ENCODE measurements at regions not wholly inside any gene's neighbourhood (a gene's known extent, or its start where the extent isn't known, plus 50 kb on each side); places are given as distances from the start of the nearest gene placed in this dataset.

GRCh38 chr1:47677241-47677940 is 239.5 kb downstream of the FOXD2 start:
- no peaks in the 10 kb centered on the region for H3K36me3 ChIP-seq (ENCODE audit: insufficient read depth, low read depth, low read length)
- no peak overlapping the region for H3K9ac ChIP-seq (ENCODE audit: low read depth, low read length)
- H3K27ac ChIP-seq (ENCODE audit: low read length) = no peak overlapping the region
- H3K4me3 ChIP-seq (ENCODE audit: low read length) = no peak overlapping the region
- peaks cover 11% of the 10 kb centered on the region for H3K27me3 ChIP-seq (ENCODE audit: insufficient read depth, low read length)
- peaks cover 6% of the 10 kb centered on the region; the same call in 1 of the 2 replicates for H3K9me3 ChIP-seq (ENCODE audit: insufficient read depth, low read depth, low read length)
- H3K4me1 ChIP-seq (ENCODE audit: insufficient read depth, low read length) = no peaks in the 10 kb centered on the region

DNA sequence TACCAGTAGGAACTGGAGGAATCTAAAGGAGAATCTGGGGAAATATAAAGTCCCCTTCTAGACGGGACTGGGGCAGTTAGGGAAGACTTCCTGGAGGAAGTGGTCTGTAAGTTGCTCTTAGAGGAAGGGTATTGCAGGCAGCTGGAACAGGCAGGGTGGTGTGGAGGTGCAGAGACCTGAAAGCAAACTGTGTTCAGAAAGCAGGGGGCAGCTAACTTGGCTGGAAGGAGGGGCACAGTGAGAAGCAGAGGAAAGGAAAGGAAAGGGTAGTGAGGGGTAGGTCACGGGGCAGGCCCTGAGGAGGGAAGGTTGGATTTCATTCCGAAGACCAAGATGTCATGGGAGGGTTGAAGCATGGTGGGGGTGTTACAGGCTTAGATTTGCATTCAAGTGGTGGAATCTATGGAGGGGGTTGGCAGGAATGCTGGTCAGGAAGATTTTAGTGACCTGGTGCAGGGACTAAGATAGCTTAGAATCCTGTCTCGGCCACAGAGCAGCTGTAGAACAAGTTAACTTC is 240.7 kb downstream of the FOXD2 start:
- H3K27ac ChIP-seq (ENCODE audit: low read length) = no peak overlapping the region
- H3K9me3 ChIP-seq (ENCODE audit: insufficient read depth, low read depth, low read length) = no peaks in the 10 kb centered on the region
- no peaks in the 10 kb centered on the region for H3K4me1 ChIP-seq (ENCODE audit: insufficient read depth, low read length)
- no peak overlapping the region for H3K4me3 ChIP-seq (ENCODE audit: low read length)
- H3K9ac ChIP-seq (ENCODE audit: low read depth, low read length) = no peak overlapping the region
- H3K36me3 ChIP-seq (ENCODE audit: insufficient read depth, low read depth, low read length) = no peaks in the 10 kb centered on the region
- peaks cover 11% of the 10 kb centered on the region for H3K27me3 ChIP-seq (ENCODE audit: insufficient read depth, low read length)

DNA sequence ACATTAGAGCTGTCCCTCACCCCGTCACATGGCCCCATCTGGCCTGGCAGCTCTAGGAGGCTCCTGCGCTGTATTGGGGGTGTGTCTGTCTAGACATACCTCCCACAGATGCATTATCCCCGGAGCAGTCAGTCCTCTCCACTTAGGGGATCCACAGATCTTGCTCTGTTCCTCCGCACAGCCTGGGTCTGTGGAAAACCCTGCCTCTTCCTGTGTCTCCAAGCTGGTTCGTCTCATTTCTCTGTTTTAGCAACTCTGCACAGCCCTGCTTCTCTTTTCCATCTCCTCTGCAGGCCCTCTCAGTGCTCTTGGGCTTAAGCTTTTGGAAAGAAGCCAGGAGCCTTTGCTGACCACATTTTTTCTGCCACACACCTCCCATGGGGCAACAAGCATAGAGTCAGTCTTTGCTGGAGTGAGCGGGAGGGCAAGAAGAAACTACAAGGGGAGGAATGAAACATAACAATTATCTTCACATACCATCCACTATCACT is 241.5 kb downstream of the FOXD2 start:
- Histone ChIP-seq H3K27me3 (ENCODE audit: insufficient read depth, low read length) (peaks cover 11% of the 10 kb centered on the region), H3K9ac (ENCODE audit: low read depth, low read length) (no peak overlapping the region), H3K9me3 (ENCODE audit: insufficient read depth, low read depth, low read length) (no peaks in the 10 kb centered on the region), H3K4me3 (ENCODE audit: low read length) (no peak overlapping the region), H3K27ac (ENCODE audit: low read length) (no peak overlapping the region), H3K36me3 (ENCODE audit: insufficient read depth, low read depth, low read length) (no peaks in the 10 kb centered on the region), H3K4me1 (ENCODE audit: insufficient read depth, low read length) (no peaks in the 10 kb centered on the region)

- Histone ChIP-seq H3K4me1 (ENCODE audit: insufficient read depth, low read length) (no peaks in the 10 kb centered on the region), H3K27me3 (ENCODE audit: insufficient read depth, low read length) (peaks cover 11% of the 10 kb centered on the region), H3K27ac (ENCODE audit: low read length) (no peak overlapping the region), H3K36me3 (ENCODE audit: insufficient read depth, low read depth, low read length) (no peaks in the 10 kb centered on the region), H3K9me3 (ENCODE audit: insufficient read depth, low read depth, low read length) (no peaks in the 10 kb centered on the region), H3K9ac (ENCODE audit: low read depth, low read length) (no peak overlapping the region), H3K4me3 (ENCODE audit: low read length) (no peak overlapping the region)
Observed at GRCh38 chr1:47679826-47680225, 242.0 kb downstream of the FOXD2 start.

DNA sequence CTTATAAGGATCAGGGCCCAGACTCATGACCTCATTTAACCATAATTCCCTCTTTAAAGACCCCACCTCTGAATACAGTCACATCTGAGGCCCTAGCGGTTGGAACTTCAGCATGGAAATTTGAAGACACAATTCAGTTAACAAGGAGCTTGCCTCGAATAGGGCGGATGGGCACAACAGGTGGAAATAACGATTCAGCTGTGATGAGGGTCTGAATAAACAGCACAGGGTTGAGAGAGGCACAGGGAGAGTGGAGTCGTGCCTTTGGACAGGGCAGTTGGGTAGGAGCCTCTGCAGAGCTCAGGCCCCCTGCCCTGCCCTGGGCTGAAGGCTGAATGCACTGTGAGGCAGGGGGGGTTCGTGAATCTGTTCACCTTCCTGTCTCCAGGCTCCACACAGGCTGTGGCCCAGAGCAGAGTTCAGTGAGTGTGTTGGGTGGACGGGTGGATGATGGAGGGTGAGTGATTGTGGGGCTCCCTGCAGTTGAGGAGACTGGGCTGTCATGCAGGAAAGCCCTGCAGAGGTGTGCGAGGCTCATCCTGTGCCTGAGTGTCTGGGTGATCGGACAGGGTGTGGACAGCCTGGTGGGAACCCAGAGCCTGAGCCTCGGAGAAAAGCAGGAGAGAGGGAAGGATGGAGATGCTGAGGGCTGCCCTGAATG is 243.1 kb downstream of the FOXD2 start:
- Histone ChIP-seq H3K4me3 (ENCODE audit: low read length) (no peak overlapping the region), H3K9ac (ENCODE audit: low read depth, low read length) (no peak overlapping the region), H3K9me3 (ENCODE audit: insufficient read depth, low read depth, low read length) (no peaks in the 10 kb centered on the region), H3K36me3 (ENCODE audit: insufficient read depth, low read depth, low read length) (no peaks in the 10 kb centered on the region), H3K4me1 (ENCODE audit: insufficient read depth, low read length) (no peaks in the 10 kb centered on the region), H3K27me3 (ENCODE audit: insufficient read depth, low read length) (peaks cover 10% of the 10 kb centered on the region), H3K27ac (ENCODE audit: low read length) (no peak overlapping the region)

GRCh38 chr1:47681735-47682134 is 243.9 kb downstream of the FOXD2 start:
- no peaks in the 10 kb centered on the region for H3K9me3 ChIP-seq (ENCODE audit: insufficient read depth, low read depth, low read length)
- no peak overlapping the region for H3K27ac ChIP-seq (ENCODE audit: low read length)
- H3K27me3 ChIP-seq (ENCODE audit: insufficient read depth, low read length) = peaks cover 2% of the 10 kb centered on the region
- no peaks in the 10 kb centered on the region for H3K36me3 ChIP-seq (ENCODE audit: insufficient read depth, low read depth, low read length)
- H3K4me3 ChIP-seq (ENCODE audit: low read length) = no peak overlapping the region
- no peak overlapping the region for H3K9ac ChIP-seq (ENCODE audit: low read depth, low read length)
- peaks cover 4% of the 10 kb centered on the region for H3K4me1 ChIP-seq (ENCODE audit: insufficient read depth, low read length)

GRCh38 chr1:47682198-47682597 is 244.4 kb downstream of the FOXD2 start:
- Histone ChIP-seq H3K9me3 (ENCODE audit: insufficient read depth, low read depth, low read length) (no peaks in the 10 kb centered on the region), H3K9ac (ENCODE audit: low read depth, low read length) (no peak overlapping the region), H3K27ac (ENCODE audit: low read length) (no peak overlapping the region), H3K4me3 (ENCODE audit: low read length) (no peak overlapping the region), H3K27me3 (ENCODE audit: insufficient read depth, low read length) (peaks cover 4% of the 10 kb centered on the region; the same call in 1 of the 2 replicates), H3K4me1 (ENCODE audit: insufficient read depth, low read length) (peaks cover 9% of the 10 kb centered on the region), H3K36me3 (ENCODE audit: insufficient read depth, low read depth, low read length) (no peaks in the 10 kb centered on the region)

DNA sequence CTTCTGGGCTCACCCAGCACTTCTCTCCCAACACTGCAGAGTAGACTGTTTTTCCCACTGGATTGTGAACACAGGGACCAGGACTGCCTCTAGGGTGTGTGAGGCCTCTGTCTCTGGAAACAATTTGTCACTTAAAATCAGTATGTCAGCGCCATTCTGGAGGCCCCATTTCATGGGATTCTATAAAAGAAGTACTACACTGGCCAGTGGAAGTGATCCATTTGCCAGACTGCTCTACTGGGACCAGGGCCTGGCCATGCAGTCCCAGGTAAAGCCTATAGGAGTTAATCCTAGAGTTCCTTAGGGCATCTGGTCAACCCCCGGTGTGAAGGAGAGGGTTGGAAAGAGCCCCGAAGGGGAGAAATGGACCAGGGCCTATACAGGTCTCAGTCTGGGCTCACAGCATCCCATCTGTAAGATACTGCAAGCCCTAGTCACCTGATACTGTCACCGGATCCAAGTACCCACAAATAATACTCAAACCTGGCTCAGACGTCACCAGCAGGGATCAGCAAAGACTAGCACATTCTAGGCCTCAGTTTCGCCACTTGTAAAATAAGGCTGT is 245.0 kb downstream of the FOXD2 start:
- Histone ChIP-seq H3K27me3 (ENCODE audit: insufficient read depth, low read length) (peaks cover 5% of the 10 kb centered on the region; the same call in 1 of the 2 replicates), H3K36me3 (ENCODE audit: insufficient read depth, low read depth, low read length) (no peaks in the 10 kb centered on the region), H3K9me3 (ENCODE audit: insufficient read depth, low read depth, low read length) (no peaks in the 10 kb centered on the region), H3K4me1 (ENCODE audit: insufficient read depth, low read length) (peaks cover 16% of the 10 kb centered on the region), H3K9ac (ENCODE audit: low read depth, low read length) (no peak overlapping the region), H3K4me3 (ENCODE audit: low read length) (no peak overlapping the region), H3K27ac (ENCODE audit: low read length) (no peak overlapping the region)

DNA sequence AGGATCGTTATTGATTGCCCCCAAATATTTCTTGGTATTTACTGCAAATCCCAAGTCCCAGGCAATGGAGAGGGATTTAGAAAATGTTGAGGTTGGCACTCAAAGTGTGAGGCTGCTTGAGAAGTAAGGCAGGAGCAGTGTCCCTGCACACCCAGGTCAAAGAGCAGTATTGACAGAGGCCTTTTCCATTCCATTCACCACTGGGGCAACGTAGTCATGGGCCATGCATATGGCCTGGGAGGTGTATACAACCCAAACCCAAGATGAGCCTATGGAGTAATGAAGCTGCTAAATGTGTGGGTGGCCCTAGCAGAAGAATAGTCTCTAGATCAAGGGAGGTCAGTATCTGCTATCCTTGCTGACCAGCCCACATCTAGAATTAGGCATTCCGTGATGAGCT is 245.6 kb downstream of the FOXD2 start:
- H3K4me3 ChIP-seq (ENCODE audit: low read length) = no peak overlapping the region
- H3K27me3 ChIP-seq (ENCODE audit: insufficient read depth, low read length) = peaks cover 10% of the 10 kb centered on the region; the same call in 1 of the 2 replicates
- no peaks in the 10 kb centered on the region for H3K36me3 ChIP-seq (ENCODE audit: insufficient read depth, low read depth, low read length)
- H3K27ac ChIP-seq (ENCODE audit: low read length) = no peak overlapping the region
- H3K9me3 ChIP-seq (ENCODE audit: insufficient read depth, low read depth, low read length) = no peaks in the 10 kb centered on the region
- no peak overlapping the region for H3K9ac ChIP-seq (ENCODE audit: low read depth, low read length)
- H3K4me1 ChIP-seq (ENCODE audit: insufficient read depth, low read length) = peaks cover 21% of the 10 kb centered on the region

DNA sequence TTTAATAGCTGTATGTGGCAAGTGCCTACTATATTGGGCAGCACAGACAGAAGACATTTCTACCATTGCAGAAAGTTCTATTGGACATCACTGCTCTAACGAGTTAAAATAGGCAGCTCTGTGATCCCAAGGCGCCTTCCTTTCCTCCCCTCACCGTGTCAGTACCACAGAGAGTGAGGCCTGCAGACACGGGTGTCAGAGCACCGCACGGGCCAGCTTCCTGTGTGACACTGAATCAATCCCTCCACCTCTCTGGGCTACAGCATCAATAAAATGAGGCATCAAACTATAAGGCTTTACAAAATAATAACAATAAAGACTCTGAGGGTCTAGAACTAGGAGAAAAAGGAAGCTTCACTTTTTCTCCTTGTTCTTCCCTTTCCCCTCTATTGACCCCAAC is 246.7 kb downstream of the FOXD2 start:
- no peaks in the 10 kb centered on the region for H3K36me3 ChIP-seq (ENCODE audit: insufficient read depth, low read depth, low read length)
- peaks cover 21% of the 10 kb centered on the region for H3K4me1 ChIP-seq (ENCODE audit: insufficient read depth, low read length)
- H3K4me3 ChIP-seq (ENCODE audit: low read length) = no peak overlapping the region
- no peak overlapping the region for H3K27ac ChIP-seq (ENCODE audit: low read length)
- peaks cover 16% of the 10 kb centered on the region; the same call in 1 of the 2 replicates for H3K27me3 ChIP-seq (ENCODE audit: insufficient read depth, low read length)
- H3K9ac ChIP-seq (ENCODE audit: low read depth, low read length) = no peak overlapping the region
- H3K9me3 ChIP-seq (ENCODE audit: insufficient read depth, low read depth, low read length) = no peaks in the 10 kb centered on the region

DNA sequence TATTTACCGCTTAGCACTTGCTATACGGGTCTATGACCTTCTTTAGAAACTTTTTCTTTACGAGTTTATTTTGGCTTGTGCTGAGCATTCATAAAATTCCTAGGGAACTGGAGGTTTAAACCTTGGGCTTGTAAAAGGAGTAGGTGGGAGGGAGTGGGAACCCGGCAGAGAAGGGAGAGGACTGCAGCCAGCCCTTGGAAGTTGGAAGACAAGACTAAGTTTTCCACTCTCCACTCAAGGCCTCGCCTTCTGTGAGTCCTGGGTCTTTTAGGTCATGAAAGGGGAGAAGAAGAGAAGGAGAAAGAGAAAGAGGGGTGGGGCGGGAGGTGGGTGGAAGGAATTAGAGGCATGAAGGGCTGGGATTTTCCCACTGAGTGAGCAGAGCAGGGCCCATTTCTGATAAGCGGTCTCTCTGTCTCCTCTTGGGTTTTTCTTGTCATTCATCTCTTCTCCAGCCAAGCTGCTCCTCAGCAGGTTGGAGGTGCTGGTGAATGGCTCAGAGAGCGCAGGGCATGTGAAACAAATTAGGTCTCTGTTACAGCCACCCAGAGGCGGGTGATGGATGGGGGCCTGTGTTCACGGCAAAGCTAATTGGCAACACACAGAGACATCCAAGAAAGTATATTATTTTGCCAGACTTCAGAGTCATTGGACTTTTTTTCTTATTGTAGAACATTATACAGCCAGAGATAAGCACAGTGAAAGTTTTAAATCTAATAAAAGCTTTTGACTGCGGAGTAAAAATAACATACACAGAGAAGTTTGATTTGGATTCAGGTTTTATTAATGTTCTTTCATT is 247.3 kb downstream of the FOXD2 start:
- Histone ChIP-seq H3K9ac (ENCODE audit: low read depth, low read length) (no peak overlapping the region), H3K4me1 (ENCODE audit: insufficient read depth, low read length) (peaks cover 21% of the 10 kb centered on the region), H3K36me3 (ENCODE audit: insufficient read depth, low read depth, low read length) (no peaks in the 10 kb centered on the region)

More for the DNA sequence above, 247.3 kb downstream of the FOXD2 start:
- peaks cover 16% of the 10 kb centered on the region; the same call in 1 of the 2 replicates for H3K27me3 ChIP-seq (ENCODE audit: insufficient read depth, low read length)
- no peak overlapping the region for H3K4me3 ChIP-seq (ENCODE audit: low read length)
- no peaks in the 10 kb centered on the region for H3K9me3 ChIP-seq (ENCODE audit: insufficient read depth, low read depth, low read length)
- H3K27ac ChIP-seq (ENCODE audit: low read length) = no peak overlapping the region
